Ovary (tissue), 3 donors: ENCODE measurements at regions not wholly inside any gene's neighbourhood (a gene's known extent, or its start where the extent isn't known, plus 50 kb on each side); places are given as distances from the start of the nearest gene placed in this dataset.

Experiments
- EP300 ChIP-seq: sonication (generic); formaldehyde crosslinking; IDR thresholded peaks from one replicate; pipeline ENCODE4 v1.6.1; 2017; ENCODE audit warnings: antibody characterized with exemption
- POLR2A ChIP-seq: fragments of 450-650 bp; IDR thresholded peaks from one replicate; pipeline ENCODE4 v1.6.1; 2017; ENCODE audit warnings: antibody characterized with exemption, mild to moderate bottlenecking, moderate library complexity
- TF ChIP-seq, protein P1 (sequence below), 3 donors: fragments of 450-650 bp in 2 of 3; fragments of 200-600 bp in 1 of 3; IDR thresholded peaks; one replicate each; pipeline versions ENCODE4 v1.5.1 to v1.8.0; 2016 to 2022; ENCODE audit warnings: antibody characterized with exemption in 3 of 3, mild to moderate bottlenecking in 1 of 3
- donor health status: DM: no; HTN: no; CAD: no.

DNA sequence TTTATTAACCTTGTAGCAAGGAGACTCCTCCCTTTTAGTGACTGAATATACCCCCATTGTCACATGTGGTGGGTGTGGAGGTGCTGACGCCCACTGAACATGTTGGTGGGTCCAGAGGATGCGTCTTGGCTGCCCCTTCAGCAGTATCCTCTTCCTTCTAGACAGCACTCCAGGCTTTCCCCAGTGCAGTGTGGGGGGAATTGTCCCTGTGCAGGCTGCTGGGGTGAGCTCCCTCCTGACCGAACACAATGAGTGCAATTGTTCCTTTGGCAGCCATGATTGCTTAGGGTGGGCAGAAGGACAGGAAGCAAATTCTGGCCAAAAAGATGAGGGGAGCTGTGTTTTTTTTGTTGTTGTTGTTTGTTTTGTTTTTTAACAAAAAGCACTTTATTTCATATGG is 209.3 kb upstream of the PDE10A start:
- TF ChIP-seq POLR2A = no peak
- TF ChIP-seq, protein P1, sequence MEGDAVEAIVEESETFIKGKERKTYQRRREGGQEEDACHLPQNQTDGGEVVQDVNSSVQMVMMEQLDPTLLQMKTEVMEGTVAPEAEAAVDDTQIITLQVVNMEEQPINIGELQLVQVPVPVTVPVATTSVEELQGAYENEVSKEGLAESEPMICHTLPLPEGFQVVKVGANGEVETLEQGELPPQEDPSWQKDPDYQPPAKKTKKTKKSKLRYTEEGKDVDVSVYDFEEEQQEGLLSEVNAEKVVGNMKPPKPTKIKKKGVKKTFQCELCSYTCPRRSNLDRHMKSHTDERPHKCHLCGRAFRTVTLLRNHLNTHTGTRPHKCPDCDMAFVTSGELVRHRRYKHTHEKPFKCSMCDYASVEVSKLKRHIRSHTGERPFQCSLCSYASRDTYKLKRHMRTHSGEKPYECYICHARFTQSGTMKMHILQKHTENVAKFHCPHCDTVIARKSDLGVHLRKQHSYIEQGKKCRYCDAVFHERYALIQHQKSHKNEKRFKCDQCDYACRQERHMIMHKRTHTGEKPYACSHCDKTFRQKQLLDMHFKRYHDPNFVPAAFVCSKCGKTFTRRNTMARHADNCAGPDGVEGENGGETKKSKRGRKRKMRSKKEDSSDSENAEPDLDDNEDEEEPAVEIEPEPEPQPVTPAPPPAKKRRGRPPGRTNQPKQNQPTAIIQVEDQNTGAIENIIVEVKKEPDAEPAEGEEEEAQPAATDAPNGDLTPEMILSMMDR (IDR thresholded peaks at IDR 0.05) = no peak
- TF ChIP-seq EP300 = no peak
